ENCODE measurements at regions not wholly inside any gene's neighbourhood (a gene's known extent, or its start where the extent isn't known, plus 50 kb on each side); places are given as distances from the start of the nearest gene placed in this dataset.

DNA sequence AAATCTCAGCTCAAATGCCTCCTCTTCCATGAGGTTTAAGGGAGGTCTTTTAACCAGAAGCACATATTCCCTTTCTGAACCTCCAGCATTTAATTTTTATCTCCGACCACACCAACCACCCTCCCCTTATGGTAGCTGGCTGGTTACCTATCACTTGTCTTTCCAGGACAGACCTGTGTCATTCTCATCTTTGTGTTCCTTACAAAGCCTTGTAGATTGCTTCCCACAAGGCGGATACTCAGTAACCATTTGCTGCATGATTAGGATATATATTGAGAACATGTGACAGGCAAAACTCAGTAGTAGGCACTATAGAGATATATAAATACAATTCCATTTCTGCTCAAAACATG lies 119.5 kb downstream of the RPL22L1 start:
- TF ChIP-seq, protein P1, sequence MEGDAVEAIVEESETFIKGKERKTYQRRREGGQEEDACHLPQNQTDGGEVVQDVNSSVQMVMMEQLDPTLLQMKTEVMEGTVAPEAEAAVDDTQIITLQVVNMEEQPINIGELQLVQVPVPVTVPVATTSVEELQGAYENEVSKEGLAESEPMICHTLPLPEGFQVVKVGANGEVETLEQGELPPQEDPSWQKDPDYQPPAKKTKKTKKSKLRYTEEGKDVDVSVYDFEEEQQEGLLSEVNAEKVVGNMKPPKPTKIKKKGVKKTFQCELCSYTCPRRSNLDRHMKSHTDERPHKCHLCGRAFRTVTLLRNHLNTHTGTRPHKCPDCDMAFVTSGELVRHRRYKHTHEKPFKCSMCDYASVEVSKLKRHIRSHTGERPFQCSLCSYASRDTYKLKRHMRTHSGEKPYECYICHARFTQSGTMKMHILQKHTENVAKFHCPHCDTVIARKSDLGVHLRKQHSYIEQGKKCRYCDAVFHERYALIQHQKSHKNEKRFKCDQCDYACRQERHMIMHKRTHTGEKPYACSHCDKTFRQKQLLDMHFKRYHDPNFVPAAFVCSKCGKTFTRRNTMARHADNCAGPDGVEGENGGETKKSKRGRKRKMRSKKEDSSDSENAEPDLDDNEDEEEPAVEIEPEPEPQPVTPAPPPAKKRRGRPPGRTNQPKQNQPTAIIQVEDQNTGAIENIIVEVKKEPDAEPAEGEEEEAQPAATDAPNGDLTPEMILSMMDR (IDR thresholded peaks at IDR 0.05) = no peak

DNA sequence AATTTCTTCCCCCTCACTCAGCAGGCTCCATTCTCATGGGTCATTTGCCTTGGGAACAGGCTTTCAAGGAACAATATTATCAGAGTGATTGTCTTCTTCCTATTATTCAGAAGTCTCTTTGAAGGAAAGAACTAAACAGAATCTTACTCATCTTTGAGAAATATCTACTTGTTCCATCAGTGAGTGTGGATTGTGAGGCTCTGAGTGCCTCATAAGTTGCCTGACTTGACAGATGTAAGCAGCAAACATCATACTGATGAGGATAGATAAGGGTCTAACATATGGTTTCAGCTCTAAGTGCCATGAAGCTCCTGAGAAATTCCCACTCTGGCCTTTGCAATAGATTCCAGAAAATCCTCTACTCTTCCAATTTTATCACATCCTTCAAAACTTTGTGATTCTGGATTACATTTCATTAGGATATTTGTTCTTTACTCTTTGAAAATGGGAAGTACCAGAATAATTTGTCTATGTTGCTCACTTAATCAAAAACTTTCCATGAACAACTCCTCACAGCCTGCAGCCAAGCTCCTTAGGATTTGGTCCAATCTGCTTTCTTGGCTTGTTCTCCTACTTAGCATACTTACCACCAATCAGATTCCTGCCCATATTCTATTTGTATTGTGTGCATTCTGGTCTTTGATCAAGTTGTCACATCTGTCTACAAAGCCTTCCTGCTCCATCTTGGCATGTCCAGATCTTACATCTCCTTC lies 120.1 kb downstream of the RPL22L1 start:
- TF ChIP-seq, protein P1 (IDR thresholded peaks at IDR 0.05) = no peak

DNA sequence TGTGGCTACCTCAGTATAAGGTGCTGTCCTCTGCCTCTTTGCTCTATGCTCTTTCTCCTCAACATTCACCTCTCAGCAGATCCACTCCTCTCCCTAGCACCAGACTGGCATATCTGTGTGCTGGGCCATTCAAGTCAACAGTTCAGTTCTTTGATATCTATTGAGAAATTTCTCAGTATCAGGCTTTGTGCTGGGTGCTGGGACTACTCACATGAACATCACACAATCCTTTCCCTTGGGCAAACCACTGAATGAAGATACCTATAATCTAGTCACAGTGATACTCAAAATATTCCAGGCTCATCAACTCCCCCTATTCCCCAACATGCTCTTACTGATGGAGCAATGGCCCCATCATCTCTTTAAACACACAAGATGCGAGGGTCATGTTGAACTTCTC lies 120.8 kb downstream of the RPL22L1 start:
- TF ChIP-seq, protein P1 (IDR thresholded peaks at IDR 0.05) = no peak

- TF ChIP-seq, protein P1 (IDR thresholded peaks at IDR 0.05) = no peak
Measured at GRCh38 chr3:170746175-170746942, 123.6 kb downstream of the RPL22L1 start.

DNA sequence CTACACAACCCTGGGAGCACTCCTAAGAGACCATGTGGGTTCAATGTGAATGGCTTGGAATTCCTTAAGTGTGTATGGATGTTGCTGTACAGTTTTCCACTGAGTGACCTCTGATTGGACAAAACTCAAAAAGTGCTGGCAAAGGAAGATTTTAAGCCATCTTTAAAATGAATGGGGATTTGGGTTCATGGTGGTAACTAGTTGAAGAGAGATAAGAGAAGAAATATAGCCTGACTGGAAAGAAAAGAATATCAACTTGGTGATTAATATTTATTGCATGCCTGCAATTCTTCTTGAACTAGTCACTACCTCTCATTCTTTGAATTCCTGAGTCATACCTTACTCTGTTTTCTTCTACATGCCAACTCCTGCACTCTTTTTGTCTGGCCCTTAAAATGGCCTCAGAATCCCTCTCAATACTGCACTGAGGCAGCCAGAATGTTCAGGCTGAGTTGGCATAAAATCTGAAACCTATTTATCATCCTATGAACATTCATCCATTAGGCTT lies 124.7 kb downstream of the RPL22L1 start:
- TF ChIP-seq, protein P1 (IDR thresholded peaks at IDR 0.05) = no peak

DNA sequence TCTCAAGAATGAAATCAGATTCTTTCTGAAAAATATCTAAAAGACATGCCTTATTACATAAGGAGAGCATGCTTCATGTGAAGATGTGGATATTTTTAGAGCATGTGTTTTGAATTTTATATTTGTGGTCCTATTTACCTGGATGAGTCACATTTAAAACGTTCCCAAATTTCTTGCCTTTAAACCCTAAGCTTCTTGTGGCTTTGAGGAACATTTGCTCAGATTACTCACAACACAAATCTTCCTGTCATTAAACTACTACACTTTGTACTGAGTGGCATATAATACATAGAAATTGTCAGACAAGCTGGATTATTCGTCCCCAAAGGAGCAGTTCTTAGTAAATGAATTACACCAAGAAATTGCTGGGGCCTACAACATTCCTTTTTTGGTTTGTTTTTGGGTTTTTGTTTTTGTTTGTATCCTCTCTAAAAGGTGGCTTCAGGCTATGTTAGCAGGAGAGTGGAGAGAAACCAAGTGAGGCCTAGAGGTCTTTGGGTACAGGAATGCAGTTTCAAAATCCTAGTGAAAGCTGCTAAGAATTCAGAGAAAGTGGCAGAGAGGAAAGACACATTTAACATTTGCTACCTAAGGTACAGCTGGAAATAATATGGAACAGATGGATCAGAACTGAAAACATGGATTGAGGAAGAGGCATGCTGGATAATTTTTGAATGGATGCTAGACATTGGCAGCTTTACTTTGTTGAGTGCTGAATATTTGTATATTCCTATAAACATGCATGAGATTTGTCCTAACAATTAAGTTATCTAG lies 128.1 kb downstream of the RPL22L1 start:
- TF ChIP-seq, protein P1 (IDR thresholded peaks at IDR 0.05) = no peak

Measured in LNCAP (cell line).